Neural cell (in vitro differentiated cells): ENCODE measurements at regions not wholly inside any gene's neighbourhood (a gene's known extent, or its start where the extent isn't known, plus 50 kb on each side); places are given as distances from the start of the nearest gene placed in this dataset.

Experiments used
- H2AFZ ChIP-seq: fragments of 200-600, 300-800 bp; sonication (generic), shearing (Covaris generic); 2 replicates; pipeline ENCODE4 v1.6.0; 2014; ENCODE audit warnings: low read depth, mild to moderate bottlenecking, antibody characterized with exemption, low read length, moderate library complexity
- H3F3A ChIP-seq: fragments of 200-600 bp; shearing (Covaris generic); 2 replicates; pipeline ENCODE4 v1.6.1; 2016; ENCODE audit warnings: mild to moderate bottlenecking, moderate library complexity, mixed read lengths, antibody characterized with exemption, low read length; ENCODE audit not compliant: insufficient read depth, poor library complexity, severe bottlenecking
- H3K27ac ChIP-seq: fragments of 200-600, 300-800 bp; sonication (generic), shearing (Covaris generic); 2 replicates; pipeline ENCODE4 v1.5.1; 2014; ENCODE audit warnings: mild to moderate bottlenecking, low read length, moderate library complexity
- H3K27me3 ChIP-seq: fragments of 300-800, 200-600 bp; sonication (generic), shearing (Covaris generic); 2 replicates; pipeline ENCODE4 v1.6.0; 2014; ENCODE audit warnings: mild to moderate bottlenecking, low read depth, low read length, moderate library complexity; ENCODE audit not compliant: insufficient read depth
- H3K36me3 ChIP-seq: fragments of 300-800, 200-600 bp; sonication (generic), shearing (Covaris generic); 2 replicates; pipeline ENCODE4 v1.5.1; 2014; ENCODE audit warnings: mild to moderate bottlenecking, antibody characterized with exemption, low read length, moderate library complexity; ENCODE audit not compliant: insufficient read depth
- H3K4me2 ChIP-seq: fragments of 300-800, 200-600 bp; sonication (generic), shearing (Covaris generic); 2 replicates; pipeline ENCODE4 v1.6.0; 2014; ENCODE audit warnings: mild to moderate bottlenecking, low read length
- H3K4me3 ChIP-seq: fragments of 300-800, 200-600 bp; sonication (generic), shearing (Covaris generic); 2 replicates; pipeline ENCODE4 v1.5.1; 2014; ENCODE audit warnings: mild to moderate bottlenecking, low read length, moderate library complexity
- H3K79me2 ChIP-seq: fragments of 200-600 bp; shearing (Covaris generic); replicated peaks from 2 replicates; pipeline ENCODE4 v1.6.0; 2014; ENCODE audit warnings: mild to moderate bottlenecking, low read length, moderate library complexity; ENCODE audit not compliant: insufficient read depth
- H3K9ac ChIP-seq: fragments of 300-800, 200-600 bp; sonication (generic), shearing (Covaris generic); 2 replicates; pipeline ENCODE4 v1.6.1; 2016; ENCODE audit warnings: mild to moderate bottlenecking, low read length, mixed read lengths
- H3K9me2 ChIP-seq: fragments of 200-600 bp; shearing (Covaris generic); 2 replicates; pipeline ENCODE4 v1.6.1; 2016; ENCODE audit warnings: mild to moderate bottlenecking, low read length, mixed read lengths; ENCODE audit not compliant: insufficient read depth
- H3K9me3 ChIP-seq: fragments of 200-600, 300-800 bp; sonication (generic), shearing (Covaris generic); 2 replicates; pipeline ENCODE4 v1.6.1; 2016; ENCODE audit warnings: mild to moderate bottlenecking, mixed run types, low read length, moderate library complexity, mixed read lengths
- H4K20me1 ChIP-seq: fragments of 200-600 bp; shearing (Covaris generic); 2 replicates; pipeline ENCODE4 v1.6.1; 2016; ENCODE audit warnings: mild to moderate bottlenecking, mixed run types; ENCODE audit not compliant: insufficient read depth
- CTCF ChIP-seq: fragments of 450-650 bp; IDR thresholded peaks from 2 replicates; pipeline ENCODE4 v1.5.1; 2014; ENCODE audit warnings: antibody characterized with exemption, mild to moderate bottlenecking, moderate library complexity; ENCODE audit not compliant: poor library complexity, severe bottlenecking
- EP300 ChIP-seq: fragments of 450-650 bp; conservative IDR thresholded peaks from 2 replicates; pipeline ENCODE4 v1.6.1; 2014; ENCODE audit warnings: antibody characterized with exemption, mild to moderate bottlenecking, moderate library complexity; ENCODE audit not compliant: poor library complexity, severe bottlenecking
- EZH2 ChIP-seq: fragments of 200-600, 300-800 bp; shearing (Covaris generic), sonication (generic); IDR thresholded peaks from 2 replicates; pipeline ENCODE4 v1.6.1; 2014; ENCODE audit warnings: antibody characterized with exemption, low read length, borderline replicate concordance, mild to moderate bottlenecking; ENCODE audit not compliant: insufficient read depth, poor library complexity, severe bottlenecking
- MXI1 ChIP-seq: fragments of 450-650 bp; conservative IDR thresholded peaks from 2 replicates; pipeline ENCODE4 v1.6.1; 2014; ENCODE audit warnings: antibody characterized with exemption, mild to moderate bottlenecking; ENCODE audit not compliant: poor library complexity, severe bottlenecking
- POLR2AphosphoS5 ChIP-seq: IDR thresholded peaks from 2 replicates; pipeline ENCODE4 v1.6.1; 2012
- RAD21 ChIP-seq: fragments of 450-650 bp; conservative IDR thresholded peaks from 2 replicates; pipeline ENCODE4 v1.6.1; 2014; ENCODE audit warnings: antibody characterized with exemption, mild to moderate bottlenecking, moderate library complexity
- REST ChIP-seq: IDR thresholded peaks from 2 replicates; pipeline ENCODE4 v1.6.1; 2012; ENCODE audit warnings: borderline replicate concordance
- SMC3 ChIP-seq: fragments of 450-650 bp; conservative IDR thresholded peaks from 2 replicates; pipeline ENCODE4 v1.6.1; 2014; ENCODE audit warnings: antibody characterized with exemption, mild to moderate bottlenecking, moderate library complexity; ENCODE audit not compliant: poor library complexity
- TAF1 ChIP-seq: IDR thresholded peaks from 2 replicates; pipeline ENCODE4 v1.6.1; 2012; ENCODE audit warnings: low read depth

- no peaks in the 10 kb centered on the region for H3K9me3 ChIP-seq
- no peak overlapping the region for H3K27ac ChIP-seq
- H4K20me1 ChIP-seq, result no peaks in the 10 kb centered on the region
- no peaks in the 10 kb centered on the region for H3K79me2 ChIP-seq
- no peaks in the 10 kb centered on the region for H3K9me2 ChIP-seq
- no peak overlapping the region for H3K4me3 ChIP-seq
- no peaks in the 10 kb centered on the region for H3K36me3 ChIP-seq
- H3K9ac ChIP-seq, result no peak overlapping the region
- no peak overlapping the region for H3K4me2 ChIP-seq
- no peak for TF ChIP-seq RAD21
- no peak for TF ChIP-seq REST
- TF ChIP-seq MXI1, result no peak
- TF ChIP-seq SMC3, result no peak
- no peak for TF ChIP-seq EP300
- no peaks in the 10 kb centered on the region for H3K27me3 ChIP-seq
- no peaks in the 10 kb centered on the region for H3F3A ChIP-seq
- no peak overlapping the region for H2AFZ ChIP-seq
Observed at GRCh38 chr18:67935638-67936037, 419.1 kb upstream of the DSEL start.

- H3K9me3 ChIP-seq, result no peaks in the 10 kb centered on the region
- TF ChIP-seq EP300, result no peak
- no peaks in the 10 kb centered on the region for H3K27me3 ChIP-seq
- H3K4me2 ChIP-seq, result no peak overlapping the region
- no peak overlapping the region for H3K9ac ChIP-seq
- no peaks in the 10 kb centered on the region for H3F3A ChIP-seq
- H3K27ac ChIP-seq, result no peak overlapping the region
- no peaks in the 10 kb centered on the region for H3K79me2 ChIP-seq
- no peaks in the 10 kb centered on the region for H4K20me1 ChIP-seq
- no peaks in the 10 kb centered on the region for H3K9me2 ChIP-seq
- no peaks in the 10 kb centered on the region for H3K36me3 ChIP-seq
- no peak overlapping the region for H2AFZ ChIP-seq
- no peak overlapping the region for H3K4me3 ChIP-seq
Observed at GRCh38 chr18:67933271-67933670, 416.8 kb upstream of the DSEL start.

- Histone ChIP-seq H3K27me3 (no peaks in the 10 kb centered on the region), H3K9me2 (no peaks in the 10 kb centered on the region), H3F3A (no peaks in the 10 kb centered on the region), H4K20me1 (no peaks in the 10 kb centered on the region), H3K27ac (no peak overlapping the region), H3K79me2 (no peaks in the 10 kb centered on the region), H3K9ac (no peak overlapping the region), H3K4me3 (no peak overlapping the region), H2AFZ (no peak overlapping the region), H3K4me2 (no peak overlapping the region), H3K9me3 (no peaks in the 10 kb centered on the region), H3K36me3 (no peaks in the 10 kb centered on the region)
- TF ChIP-seq EP300, result no peak
- TF ChIP-seq EZH2, result no peak
- TF ChIP-seq POLR2AphosphoS5, result no peak
- TF ChIP-seq CTCF, result no peak
- no peak for TF ChIP-seq TAF1
- no peak for TF ChIP-seq MXI1
- no peak for TF ChIP-seq SMC3
- TF ChIP-seq RAD21, result no peak
- TF ChIP-seq REST, result no peak
Observed at GRCh38 chr18:67932271-67932670, 415.8 kb upstream of the DSEL start.
